Jurkat, Clone E6-1 (cell line): ENCODE measurements at regions not wholly inside any gene's neighbourhood (a gene's known extent, or its start where the extent isn't known, plus 50 kb on each side); places are given as distances from the start of the nearest gene placed in this dataset.

Experiments used
- DNase-seq: peaks from one replicate; pipeline ENCODE4 v3.0.0-alpha.2; 2011; ENCODE audit warnings: low read depth, low spot score
- H3K4me3 ChIP-seq: 2 replicates; pipeline ENCODE4 v1.5.1; 2011; ENCODE audit warnings: mild to moderate bottlenecking, low read length, control low read depth, moderate library complexity

GRCh38 chr6:147621263-147621662, 112.8 kb downstream of the SAMD5 start:
- DNase-seq, result no peak

GRCh38 chr6:147621961-147622360, 113.5 kb downstream of the SAMD5 start:
- no peak for DNase-seq

More at GRCh38 chr6:147621263-147621662, 112.8 kb downstream of the SAMD5 start:
- no peak overlapping the region for H3K4me3 ChIP-seq

DNA sequence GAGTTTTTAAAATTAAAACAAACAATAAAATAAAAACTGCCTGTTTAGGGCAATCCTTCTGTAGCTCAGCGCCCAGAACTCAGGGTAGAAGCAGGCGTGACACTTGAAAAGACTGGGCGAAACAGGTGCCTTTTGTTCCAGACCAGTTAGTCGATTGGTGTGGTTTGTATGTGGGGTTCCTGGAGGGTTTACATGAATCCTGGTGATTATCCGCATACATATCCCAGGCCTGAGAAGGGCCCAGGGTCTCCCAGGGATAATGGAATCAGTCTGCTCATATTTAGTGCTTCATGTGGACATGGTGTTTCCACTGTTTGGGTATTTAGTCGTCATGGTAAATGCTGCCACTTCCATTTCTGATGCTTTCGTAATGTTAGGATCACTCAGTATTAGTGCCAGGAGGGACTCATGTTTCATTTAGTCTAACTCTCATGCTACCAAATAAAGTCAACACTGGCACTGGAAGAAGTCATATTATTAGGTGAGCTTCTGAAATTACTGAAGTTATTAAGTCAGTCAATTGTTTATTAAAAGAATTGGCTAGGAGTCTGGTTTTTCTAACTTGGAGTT, 116.5 kb downstream of the SAMD5 start:
- no peak for DNase-seq

More at GRCh38 chr6:147621961-147622360, 113.5 kb downstream of the SAMD5 start:
- no peak overlapping the region for H3K4me3 ChIP-seq

GRCh38 chr6:147625946-147626345, 117.5 kb downstream of the SAMD5 start:
- DNase-seq, result no peak
- no peak overlapping the region for H3K4me3 ChIP-seq

More for the DNA sequence above, 116.5 kb downstream of the SAMD5 start:
- H3K4me3 ChIP-seq, result no peak overlapping the region

- DNase-seq, result no peak
- H3K4me3 ChIP-seq, result no peak overlapping the region
These were observed 118.9 kb downstream of the SAMD5 start for GRCh38 chr6:147627411-147627810.

DNA sequence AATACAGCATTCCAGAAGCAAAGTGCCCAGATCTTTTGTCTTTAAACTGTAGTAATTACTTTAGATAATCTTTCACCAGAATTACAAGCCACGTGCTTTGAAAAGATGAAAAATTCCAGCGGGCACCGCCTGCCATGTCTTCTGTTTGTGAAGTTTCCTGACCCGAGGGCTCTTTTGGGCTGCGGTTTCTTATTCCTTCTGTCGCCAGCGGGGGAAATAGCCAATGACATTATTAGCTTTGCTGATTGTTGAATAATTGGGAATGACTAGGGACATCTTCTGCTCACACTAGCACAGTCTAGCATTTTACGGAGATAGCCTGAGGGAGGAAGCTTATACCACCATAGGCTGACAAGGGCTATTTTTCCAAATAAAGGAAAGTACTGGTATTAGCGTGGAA, 124.7 kb downstream of the SAMD5 start:
- H3K4me3 ChIP-seq, result no peak overlapping the region
- no peak for DNase-seq

- H3K4me3 ChIP-seq, result no peak overlapping the region
- no peak for DNase-seq
These were observed 129.2 kb downstream of the SAMD5 start for GRCh38 chr6:147637620-147638195.

DNA sequence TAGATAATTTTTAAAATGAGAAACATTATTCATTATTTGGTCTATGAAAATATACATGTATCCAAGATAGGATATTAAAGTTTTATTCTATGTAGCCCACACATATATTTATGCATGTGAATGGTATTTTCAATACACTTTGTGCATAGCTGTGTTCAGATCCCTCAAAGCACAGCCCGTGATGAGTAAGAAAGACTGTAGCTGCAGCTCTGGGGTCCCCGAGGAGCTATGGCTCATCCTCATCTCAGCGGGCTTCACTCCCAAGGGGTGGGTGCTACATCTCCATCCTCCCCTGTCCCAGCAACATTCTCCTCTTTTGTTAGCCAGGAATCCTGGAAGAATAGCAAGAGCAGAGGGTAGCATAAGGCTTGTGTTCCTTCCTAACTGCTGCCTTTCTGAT, 130.8 kb downstream of the SAMD5 start:
- DNase-seq, result no peak
- H3K4me3 ChIP-seq, result no peak overlapping the region

DNA sequence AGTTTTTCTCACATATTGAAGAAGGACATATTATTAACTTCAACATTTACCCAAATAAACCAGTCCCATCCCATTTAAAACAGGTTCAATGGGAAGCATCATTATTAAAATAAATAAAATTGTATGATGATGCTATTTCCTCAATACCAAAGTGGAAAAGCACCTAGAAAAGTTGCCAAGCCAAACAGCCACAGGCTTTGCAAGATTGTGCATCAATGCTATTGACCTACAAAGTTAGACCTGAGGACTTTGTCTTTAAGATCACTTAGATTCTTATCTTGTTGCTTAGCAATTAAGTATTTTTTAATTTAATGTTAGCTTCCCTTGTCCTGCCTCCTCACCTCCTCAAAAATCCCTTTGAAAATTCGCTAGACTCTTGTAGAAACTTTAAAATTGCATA, 132.1 kb downstream of the SAMD5 start:
- no peak overlapping the region for H3K4me3 ChIP-seq
- no peak for DNase-seq

- no peak for DNase-seq
- no peak overlapping the region for H3K4me3 ChIP-seq
These were observed 133.0 kb downstream of the SAMD5 start for GRCh38 chr6:147641511-147641910.

DNA sequence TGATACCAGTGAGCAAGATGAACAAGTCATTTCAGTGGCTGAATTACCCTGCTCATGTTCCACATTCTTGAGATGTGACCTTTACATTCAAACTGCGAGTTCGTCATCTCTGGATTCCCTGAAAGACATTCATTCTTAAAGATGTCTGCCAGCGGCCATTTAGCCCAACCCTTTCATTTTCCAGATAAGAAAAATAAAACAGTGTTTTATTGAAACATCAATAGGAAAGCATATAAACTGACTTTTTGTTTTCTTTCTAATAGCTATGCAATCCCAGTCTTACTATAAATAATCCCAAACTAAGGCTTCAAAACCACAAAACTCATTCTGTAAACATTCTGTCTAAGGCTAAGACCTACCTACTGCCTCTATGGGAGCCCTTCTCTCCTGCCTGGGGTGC, 134.0 kb downstream of the SAMD5 start:
- H3K4me3 ChIP-seq, result no peak overlapping the region
- no peak for DNase-seq

- H3K4me3 ChIP-seq, result no peak overlapping the region
- no peak for DNase-seq
These were observed 135.1 kb downstream of the SAMD5 start for GRCh38 chr6:147643341-147644200.

- no peak for DNase-seq
- H3K4me3 ChIP-seq, result no peak overlapping the region
These were observed 140.4 kb downstream of the SAMD5 start for GRCh38 chr6:147648916-147649315.

- no peak for DNase-seq
- H3K4me3 ChIP-seq, result no peak overlapping the region
These were observed 143.0 kb downstream of the SAMD5 start for GRCh38 chr6:147651249-147652063.

DNA sequence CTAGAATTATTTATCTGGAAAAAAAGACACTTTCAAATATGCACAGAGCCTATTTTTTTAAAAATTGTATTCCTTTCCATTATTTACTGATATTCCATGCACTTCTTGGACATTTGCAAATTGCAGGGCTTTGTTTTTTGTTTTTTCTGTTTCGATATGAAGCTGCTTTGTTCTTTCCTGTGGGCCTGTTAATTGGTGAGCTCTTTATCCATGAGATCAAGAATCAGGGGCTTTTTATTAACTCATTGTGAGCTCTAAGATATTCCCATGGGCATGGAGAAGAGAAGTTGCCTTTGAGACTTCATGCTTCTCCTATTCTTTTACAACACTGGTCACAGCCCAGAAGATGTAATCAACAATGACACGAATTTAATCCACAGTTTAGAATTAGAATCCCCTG, 145.1 kb downstream of the SAMD5 start:
- H3K4me3 ChIP-seq, result no peak overlapping the region
- DNase-seq, result no peak

- DNase-seq, result no peak
- no peak overlapping the region for H3K4me3 ChIP-seq
These were observed 145.8 kb downstream of the SAMD5 start for GRCh38 chr6:147654103-147654845.

GRCh38 chr6:147660334-147661311, 152.1 kb downstream of the SAMD5 start:
- H3K4me3 ChIP-seq, result no peak overlapping the region
- no peak for DNase-seq

DNA sequence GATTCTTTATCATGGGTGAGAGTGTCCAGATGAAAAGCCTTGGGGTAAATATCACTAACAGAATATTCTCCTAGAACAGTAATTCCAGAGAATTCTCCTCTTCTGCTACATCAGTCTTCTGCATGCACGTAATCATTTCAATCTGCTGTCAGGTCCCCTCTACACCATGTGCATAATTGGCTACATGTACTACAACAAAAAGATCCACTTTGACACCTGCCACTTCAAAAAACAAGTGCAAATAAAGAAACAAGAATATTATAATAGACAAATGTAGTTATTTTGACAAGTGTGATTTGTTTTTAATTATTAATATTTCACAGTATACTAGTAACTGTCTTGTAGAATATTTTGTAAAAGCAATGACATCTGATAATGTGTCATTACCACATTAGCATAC, 154.2 kb downstream of the SAMD5 start:
- no peak overlapping the region for H3K4me3 ChIP-seq
- no peak for DNase-seq
